GM18861 (cell line): ENCODE measurements at regions not wholly inside any gene's neighbourhood (a gene's known extent, or its start where the extent isn't known, plus 50 kb on each side); places are given as distances from the start of the nearest gene placed in this dataset.

Experiments used
- ATAC-seq: cut with Tn5 transposase; IDR thresholded peaks from one replicate; pipeline ENCODE4 v1.9.1; 2021; ENCODE audit not compliant: unreplicated experiment

DNA sequence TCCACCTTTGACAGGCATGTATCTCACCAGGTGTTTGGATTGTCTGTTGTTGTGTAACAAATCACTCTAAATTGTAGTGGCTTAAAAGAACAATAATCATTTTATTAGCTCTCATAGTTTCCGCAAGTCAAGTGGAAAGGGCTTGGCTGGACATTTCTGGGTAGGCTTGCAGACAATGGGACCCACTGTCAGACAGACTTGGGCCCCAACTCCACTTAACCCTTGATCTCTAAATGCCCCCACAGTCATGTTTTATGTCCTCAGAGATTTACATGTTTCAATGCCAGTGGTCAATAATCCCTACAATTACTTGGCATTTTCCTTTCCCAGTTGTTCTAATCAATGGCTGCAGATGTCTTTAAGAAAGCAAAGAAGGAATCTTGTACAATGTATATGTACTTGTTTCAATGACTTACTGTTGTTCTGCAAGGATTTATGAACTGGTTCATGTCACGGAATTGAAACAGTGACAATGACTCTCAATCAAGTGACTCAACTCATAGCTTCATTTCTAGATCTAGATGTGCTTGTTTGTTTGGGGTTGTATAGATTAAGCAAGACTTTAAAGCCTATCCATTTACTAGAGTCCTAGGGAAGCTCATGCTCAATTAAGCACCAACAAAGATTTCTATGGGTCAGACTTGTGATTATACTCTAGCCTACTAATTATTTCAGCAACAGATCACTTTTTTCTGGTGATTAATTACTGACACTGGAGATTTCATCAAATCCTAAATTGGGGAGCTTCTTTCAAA is 510.1 kb upstream of the NBEA start:
- no peak for ATAC-seq

DNA sequence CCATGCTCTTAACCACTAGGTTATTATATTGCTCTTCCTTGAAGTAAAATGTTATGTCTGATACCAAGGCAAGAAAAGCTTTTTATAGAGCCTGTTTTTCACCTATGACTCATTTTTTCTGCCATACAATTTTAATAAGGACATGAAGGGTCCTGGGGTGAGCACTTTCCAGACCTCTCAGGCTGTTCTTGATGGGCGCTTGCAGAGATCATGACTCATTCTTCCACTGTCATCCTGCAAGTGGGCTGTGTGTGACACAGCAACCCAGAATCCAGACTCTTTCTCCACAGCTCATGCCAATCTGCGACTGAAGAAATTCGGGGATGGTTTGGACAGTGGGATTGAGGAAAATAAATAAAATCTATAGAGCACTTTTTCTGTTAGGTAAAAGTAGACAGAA is 506.7 kb upstream of the NBEA start:
- no peak for ATAC-seq

DNA sequence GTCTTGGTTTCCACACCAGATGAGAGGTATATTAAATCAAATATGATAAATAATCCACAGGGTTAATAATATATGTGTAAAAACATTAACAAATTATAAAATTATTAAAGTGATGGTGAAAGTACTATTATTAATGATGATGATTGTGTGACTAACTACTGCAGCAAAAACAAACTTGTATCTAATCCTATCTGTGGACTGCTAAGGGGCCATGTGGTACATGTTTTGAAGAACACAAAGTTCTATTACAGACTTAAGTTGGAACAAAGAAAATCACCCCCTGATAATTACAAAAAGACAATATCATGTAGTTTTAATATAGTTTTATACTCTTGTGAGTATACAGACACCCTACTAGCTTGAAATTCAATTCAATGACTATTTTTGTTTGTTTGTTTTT is 504.2 kb upstream of the NBEA start:
- no peak for ATAC-seq

DNA sequence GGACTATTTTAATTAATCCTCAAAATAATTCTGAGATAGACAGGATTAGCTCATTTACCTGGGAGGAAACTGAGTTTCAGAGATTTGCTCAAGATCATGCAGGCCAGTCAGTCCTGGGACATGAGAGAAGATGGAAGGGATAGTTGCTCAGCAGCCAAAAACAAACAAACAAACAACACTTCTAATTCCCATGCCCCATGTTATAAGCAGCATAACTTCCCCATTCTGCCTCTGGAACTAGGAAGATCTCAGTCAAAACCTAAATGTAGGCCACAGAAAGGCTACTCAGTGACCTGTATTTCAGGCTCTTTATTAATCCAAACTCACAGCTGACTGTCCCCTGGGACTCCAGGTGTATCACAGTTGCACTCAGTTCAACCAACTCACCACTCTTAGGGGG is 489.2 kb upstream of the NBEA start:
- ATAC-seq: no peak

DNA sequence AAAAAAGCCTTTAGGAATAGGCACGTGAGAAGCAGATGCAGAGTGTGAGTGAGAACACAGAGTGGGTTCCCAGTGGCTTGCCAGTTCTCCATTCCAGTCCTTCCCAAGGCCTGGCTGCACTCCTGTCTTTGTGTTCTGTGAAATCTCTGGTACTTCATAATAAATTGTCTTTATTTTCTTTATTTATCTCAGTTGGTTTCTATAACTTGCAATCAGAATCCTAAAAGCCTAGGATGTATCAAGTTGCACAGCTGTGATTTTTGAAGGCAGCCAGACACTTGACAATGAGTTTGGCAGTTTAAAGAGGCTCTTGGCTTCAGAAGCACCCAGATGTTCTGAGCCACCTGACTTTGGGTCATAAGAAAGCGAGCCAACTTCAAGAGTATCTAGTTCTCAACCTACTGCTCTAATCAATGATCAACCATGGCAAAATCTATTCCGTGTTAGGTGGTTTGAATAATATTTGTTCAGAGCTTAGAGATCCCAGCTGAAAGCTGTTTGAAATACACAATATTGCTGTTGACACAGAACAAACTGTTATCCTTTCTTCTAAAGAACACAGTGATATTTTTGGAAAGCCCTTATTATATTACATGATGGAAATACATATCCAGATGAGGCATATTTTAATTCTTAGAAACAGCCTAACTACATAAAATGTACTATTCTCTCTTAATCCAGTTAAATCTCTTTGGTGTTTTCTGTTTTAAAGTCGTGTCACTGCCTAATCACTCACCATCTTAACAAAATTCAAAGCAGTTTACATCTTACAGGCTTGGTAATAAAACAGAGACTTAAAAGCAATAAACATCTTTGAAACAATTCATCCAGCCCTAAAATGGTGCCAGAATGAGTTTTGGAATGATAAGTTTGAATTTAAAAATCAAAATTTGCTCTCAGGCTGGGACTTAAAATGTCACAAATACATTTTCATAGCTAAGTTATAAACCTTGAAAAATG is 483.0 kb upstream of the NBEA start:
- no peak for ATAC-seq

DNA sequence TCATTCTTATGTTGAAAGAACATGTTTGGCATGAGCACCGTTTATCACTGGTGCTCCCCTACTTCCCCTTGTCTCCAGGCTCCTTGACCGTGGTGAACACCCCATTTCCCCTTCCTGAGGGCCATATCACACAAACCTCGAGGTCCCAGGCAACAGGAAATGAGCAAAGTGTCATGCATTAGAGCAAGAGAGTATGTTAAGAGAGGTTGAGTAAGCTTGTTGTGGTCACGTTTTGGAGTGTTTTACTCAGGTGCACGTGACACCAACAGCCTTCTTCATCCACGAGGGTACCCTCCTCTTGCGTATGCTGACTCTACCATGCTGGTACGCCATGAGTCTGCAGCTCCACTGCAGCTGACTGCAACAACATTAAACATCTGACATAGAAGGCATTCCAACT is 482.2 kb upstream of the NBEA start:
- ATAC-seq: no peak

DNA sequence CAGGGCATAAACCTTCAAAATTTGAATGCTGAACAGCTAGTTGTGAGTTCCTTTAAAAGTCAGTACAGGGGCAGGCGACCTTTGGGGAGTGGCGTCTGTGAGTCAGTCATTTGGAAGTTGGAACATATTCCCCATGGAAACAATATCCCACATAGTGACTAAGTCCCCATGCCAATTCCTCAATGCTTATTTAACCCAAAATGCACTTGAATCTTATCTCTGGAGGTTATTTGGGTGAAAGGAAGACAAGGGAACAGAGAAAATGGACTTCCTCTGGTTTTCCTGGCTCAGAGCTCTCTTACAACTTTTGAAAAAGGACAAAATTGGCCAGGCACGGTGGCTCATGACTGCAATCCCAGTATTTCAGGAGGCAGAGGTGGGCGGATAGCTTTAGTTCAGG is 479.2 kb upstream of the NBEA start:
- ATAC-seq: no peak

DNA sequence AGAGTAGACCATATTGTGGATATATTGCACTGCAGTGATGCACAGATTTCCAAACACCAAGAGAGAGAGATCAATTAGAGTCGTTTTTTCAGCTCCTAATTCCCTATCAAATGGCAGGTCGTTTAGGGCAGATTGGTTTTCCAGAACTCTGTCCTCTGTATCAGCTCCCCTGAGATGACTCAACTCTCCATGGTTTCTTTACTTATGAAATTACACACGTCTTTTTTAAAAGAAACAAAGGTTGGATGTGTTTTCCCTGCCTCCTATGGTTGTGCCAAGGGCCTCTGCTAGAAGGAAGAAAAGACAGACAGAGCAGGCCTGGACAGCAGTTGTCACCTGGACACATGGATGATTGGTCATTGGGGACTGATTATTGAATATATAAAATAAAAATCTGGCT is 478.1 kb upstream of the NBEA start:
- no peak for ATAC-seq

DNA sequence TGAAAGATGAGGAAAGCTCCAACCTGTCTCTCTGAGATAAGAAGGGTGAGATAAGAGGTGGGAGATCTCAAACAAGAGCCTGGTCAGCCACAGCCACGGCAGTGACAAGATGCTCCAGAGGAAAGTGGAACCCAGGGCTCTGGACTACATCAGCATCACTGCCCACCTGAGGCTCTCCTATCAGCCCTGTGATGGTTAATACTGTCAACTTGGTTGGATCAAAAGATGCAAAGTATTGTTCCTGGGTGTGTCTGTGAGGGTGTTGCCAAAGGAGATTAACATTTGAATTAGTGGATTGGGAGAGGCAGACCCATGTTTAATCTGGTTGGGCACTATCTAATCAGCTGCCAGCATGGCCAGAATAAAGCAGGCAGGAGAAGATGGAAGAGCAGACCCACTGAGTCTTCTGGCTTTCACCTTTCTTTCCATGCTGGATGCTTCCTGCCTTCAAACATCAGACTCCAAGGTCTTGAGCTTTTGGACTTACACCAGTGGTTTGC is 476.6 kb upstream of the NBEA start:
- no peak for ATAC-seq

DNA sequence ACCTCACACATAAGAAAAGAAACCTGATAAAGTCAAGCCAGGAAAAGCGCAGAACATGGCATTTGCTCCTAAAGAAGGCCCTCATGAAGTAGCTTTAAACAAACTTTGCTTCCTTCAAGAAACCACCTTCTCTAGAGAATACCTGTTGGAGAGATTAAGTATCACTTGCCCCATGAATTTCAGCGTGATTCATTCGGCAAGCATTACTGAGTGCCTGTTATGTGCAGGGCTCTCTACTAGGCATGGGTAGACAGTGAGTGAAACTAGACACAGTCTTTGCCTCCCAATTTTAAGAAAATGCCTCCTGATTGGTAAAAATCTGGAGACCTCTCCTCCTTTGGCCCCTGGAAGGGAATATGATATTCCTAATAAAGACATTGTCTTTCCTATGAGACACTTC is 475.8 kb upstream of the NBEA start:
- no peak for ATAC-seq

DNA sequence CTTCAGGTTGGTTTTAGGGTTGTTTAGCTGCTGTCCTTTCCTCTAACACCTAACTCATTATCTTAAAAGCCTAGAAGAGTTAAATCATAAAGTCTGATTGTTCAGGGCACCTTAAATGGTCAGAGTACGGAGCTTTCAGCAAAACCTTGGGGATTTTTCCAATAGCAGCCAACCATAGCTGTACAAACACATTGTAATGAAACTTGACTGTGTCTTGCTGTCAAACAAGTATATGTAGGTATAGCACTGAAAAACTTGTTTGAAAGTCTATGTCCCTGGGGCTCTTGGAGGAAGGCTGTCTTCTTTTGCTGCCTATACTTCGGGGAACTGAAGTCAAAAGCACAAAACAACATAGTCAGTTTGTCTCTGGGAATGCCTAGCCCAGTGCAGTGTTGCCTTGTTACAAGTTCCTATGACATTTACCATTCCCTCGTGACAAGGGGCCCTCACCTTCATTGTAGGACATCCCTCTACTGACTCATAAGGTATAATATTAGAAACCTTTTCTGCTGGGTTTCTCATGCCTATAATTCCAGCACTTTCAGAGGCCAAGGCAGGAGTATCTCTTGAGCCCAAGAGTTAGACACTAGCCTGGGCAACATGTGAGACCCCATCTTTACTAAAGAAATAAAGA is 474.5 kb upstream of the NBEA start:
- no peak for ATAC-seq

DNA sequence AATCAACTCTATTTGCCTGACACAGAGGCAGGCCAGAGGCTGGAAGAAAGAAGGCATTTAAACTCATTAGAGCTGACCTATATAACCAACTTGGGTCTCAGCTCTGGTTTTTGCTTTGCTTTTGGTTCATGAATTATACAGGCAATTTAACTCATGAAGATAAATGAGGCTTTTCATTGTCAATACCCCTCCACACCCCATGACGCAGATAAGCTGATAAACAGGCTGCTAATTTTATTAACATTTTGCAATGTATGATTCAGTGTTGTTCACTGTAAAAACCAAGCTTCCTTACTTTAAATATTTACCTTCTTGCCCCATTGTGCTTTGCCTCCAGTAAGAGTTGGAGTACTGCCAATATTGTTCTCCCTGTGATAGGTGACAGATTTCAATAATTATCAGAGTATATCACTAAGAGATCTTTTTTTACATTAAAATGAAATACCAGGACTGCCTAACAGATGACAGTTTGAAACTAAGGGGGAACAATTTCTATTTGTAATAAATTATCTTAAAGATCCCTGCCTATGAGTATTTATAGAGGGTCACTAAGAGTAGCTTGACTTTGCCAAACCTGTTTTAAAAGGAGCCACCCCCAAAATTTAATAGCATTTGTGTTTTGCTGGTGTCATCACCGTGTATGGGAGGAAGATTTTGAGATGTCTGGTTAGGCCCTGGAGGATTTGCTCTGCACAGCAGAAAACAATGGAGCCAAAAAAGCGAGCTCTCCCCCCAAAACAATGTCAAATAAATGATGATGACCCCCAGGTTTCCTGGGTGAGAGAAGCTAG is 472.7 kb upstream of the NBEA start:
- no peak for ATAC-seq

DNA sequence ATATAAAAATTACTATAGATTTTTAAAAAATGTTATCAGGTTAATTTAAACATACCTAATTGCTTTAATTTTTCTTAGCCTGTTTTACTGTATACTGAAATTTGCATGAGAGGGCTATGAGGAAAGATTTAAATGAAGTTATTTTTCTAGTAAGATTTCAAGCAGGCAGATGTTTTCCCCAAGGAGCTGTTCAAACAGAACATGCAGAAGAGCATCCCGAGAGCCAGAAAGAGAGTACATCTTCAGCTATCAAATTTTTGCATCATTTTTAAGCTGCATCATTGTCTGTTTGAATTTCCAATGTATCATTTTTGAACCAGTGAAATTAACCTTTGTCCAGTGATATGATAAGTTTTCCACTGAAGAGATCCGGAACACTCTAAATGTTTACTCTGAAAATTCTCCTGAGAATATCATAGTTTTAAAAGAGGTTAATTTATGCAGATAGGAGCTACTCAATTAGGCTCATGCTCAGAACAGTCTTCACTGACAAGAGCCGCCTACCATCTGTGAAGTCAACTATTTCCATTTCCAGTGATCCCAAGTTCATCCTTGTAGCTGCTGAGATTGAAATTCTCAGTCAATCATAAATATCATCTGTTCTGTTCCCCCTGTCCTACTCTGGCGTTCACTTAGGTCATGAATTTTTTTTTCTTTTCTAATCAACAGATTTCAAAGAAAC is 467.7 kb upstream of the NBEA start:
- ATAC-seq: no peak

DNA sequence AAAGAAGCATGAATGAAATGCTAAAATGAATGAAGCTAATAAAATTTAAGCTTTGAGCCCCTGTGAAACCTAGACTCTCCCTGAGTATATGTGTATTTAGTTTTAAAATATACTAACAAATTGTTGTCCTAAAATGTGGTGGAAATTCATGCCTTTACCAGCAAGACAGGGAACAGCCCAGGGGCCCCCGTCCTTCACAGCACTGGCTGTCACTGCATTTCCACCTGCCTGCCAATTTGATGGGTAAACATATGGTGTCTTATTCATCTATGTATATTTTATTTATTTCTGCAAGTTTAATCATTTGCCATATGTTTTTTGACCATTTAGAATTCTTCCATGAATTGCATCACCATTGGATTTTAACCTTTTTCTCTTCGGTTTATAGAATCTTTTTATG is 463.7 kb upstream of the NBEA start:
- ATAC-seq: no peak

DNA sequence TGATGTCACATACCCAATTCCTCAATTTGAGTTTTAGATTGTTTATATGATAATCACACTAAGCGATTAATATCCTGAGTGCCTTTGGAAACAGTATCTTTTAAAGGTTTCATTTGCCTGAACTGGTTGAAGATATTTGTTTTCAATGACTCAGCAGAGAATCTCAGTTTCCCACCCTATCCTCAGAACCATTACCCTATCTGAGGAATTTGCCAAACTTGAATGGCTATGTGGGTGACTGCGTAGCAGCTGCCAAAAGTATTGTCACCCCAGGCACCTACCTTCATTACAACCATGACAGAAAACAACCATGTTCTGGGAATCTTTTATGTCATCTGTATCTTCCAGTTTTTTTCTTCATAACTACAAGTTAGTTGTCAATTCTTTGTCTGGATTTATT is 440.1 kb upstream of the NBEA start:
- ATAC-seq: no peak

DNA sequence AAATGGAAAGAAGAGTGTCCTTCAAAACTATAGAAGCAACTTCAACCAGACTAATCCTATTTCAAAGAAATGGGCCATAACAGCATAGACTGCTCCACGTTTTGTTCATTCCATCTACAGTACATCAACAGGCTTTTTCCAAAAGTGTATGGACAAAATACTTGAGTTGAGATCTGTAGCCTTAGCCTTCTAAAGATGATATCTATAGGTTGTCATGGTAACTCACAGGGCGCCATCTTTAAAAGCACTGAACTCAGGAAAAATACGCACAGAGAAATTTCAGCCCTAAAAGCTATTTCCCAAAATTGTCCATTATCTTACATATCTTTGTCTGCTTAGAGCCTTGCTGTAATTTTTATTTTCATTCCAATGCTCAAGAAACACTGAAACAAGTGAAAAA is 439.4 kb upstream of the NBEA start:
- ATAC-seq: no peak

DNA sequence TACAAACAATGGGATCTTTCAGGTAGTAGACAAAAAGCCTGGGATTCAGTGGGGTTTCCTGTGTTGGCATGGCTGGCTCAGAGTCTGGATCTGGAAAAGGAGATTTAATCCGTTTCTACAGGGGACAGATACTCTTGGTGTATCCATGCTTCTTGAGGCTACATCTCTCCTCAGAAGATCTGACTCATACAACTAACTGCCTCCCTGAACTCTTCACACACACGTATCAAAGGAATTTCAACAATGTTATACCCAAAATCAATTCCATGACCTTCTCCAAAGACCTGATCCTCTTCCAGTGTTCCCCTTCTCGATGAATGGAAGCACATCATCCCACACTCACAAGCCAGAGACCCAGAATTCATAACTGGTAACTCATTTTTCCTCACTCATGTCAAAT is 435.3 kb upstream of the NBEA start:
- ATAC-seq: no peak

DNA sequence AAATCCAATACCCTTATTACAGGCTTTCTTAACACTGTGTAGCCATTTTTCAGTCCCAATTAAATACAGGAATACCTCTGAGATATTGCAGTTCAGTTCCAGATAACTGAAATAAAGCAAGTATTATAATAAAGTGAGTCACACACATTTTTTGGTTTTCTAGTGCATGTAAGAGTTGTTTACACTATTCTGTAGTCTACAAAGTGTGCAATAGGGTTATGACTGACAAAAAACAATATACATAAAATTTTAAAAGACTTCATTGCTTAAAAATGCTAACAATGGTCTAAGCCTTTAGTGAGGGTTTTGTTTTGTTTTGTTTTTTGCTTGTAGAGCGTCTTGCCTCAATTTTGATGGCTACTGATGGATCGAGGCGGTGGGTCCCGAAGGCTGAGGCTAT is 434.4 kb upstream of the NBEA start:
- ATAC-seq: no peak

DNA sequence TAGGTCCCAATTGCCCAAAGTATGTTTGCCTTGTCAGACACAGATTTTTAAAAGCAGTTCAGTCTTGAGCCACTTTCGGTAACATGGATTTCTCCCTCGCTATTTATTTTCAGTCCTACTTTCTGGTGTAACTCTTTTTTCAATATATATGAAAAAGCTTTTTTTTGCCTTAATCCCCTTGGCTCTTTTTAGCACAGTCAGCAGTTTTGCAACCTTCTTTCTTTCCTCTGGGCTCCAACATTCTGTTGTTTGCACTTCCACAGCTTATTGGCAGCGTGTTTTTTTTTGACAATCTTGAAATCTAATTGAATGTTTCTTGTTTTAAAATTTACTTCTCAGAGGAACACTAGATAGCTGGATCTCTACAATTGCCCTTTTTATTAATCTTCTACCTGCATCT is 429.3 kb upstream of the NBEA start:
- no peak for ATAC-seq

DNA sequence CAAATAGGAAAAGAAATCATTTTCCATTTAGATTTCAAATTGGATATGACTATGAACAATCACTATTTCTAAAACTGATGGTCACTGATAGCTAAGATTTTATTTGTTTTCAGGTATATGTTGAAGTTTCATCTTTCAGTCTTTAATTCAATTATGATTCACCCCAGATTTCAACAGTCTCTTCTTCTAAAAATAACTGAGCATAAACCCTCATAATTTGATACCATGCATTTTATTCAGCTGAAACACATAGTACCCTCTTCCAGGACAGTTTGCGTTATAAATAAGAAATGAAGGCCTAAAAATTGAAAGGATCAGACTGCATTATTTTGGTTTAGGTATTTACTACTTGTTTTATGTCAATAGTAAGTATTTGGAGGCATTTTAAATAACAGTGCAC is 428.5 kb upstream of the NBEA start:
- no peak for ATAC-seq
